ENCODE measurements at regions not wholly inside any gene's neighbourhood (a gene's known extent, or its start where the extent isn't known, plus 50 kb on each side); places are given as distances from the start of the nearest gene placed in this dataset.
A peak's percentile ranks its signal among the peaks of the same experiment; 100 is the strongest.

DNA sequence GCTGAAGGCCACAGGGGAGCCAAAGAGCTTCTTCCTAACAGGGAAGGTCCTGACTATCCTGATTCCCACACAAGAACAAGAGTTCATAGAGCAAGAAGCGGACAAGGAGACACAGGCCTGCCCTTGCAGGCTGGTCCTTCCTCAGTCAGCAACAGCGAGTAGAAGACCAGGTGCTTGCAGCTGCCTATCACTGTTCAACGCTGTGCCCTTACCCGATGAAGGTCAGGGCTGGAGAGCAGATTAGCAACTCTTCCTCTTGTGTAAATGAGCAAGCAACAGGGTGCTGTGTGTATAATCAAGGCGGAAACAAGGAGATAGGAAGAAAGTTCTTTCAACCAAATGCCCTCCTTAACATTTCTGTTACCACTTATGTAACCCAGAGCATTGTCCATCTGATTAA lies 115.3 kb upstream of the SPACA1 start:
- in situ Hi-C loops (cut with MboI; ENCODE audit: low pct_unique_long_range_greater_than_20kb in 2 of 9, low sequenced_read_pairs in 9 of 9, unreplicated experiment in 9 of 9), result loop anchor here in 1 of 9 experiments (25.0 kb wide), 1 partner anchor 930 kb away; no protein-coding TSS in a partner anchor
- no peak for ATAC-seq (replicated peaks in 6 of 8)
- no peak overlapping the region for H3K4me3 ChIP-seq
- WGBS, 10 experiments, result 33 to 100% (median 49%) methylated on average over 1 to 4 of the region's 5 CpGs; no CpG with 5 or more reads in 3 of the 10 experiments
- peaks cover 4 to 21% of the 10 kb centered on the region in 2 donors for H3K4me1 ChIP-seq (replicated peaks in 1 of 2)
- no peak overlapping the region for H3K27ac ChIP-seq

GRCh38 chr6:87929843-87930288 lies 117.8 kb upstream of the SPACA1 start:
- Histone ChIP-seq H3K27ac (peak overlapping the region in 1 of 2 donors; percentile 72), H3K4me3 (no peak overlapping the region), H3K4me1 (replicated peaks in 1 of 2) (peaks cover 4 to 27% of the 10 kb centered on the region in 2 donors)
- peak; percentile 100 for ATAC-seq (replicated peaks in 6 of 8)
- in situ Hi-C loops (cut with MboI; ENCODE audit: low pct_unique_long_range_greater_than_20kb in 2 of 9, low sequenced_read_pairs in 9 of 9, unreplicated experiment in 9 of 9), result loop anchor here in 1 of 9 experiments (25.0 kb wide), 1 partner anchor 932 kb away; no protein-coding TSS in a partner anchor
- WGBS, 10 experiments, result 0 to 40% (median 8%) methylated on average over 1 to 4 of the region's 6 CpGs; no CpG with 5 or more reads in 4 of the 10 experiments

DNA sequence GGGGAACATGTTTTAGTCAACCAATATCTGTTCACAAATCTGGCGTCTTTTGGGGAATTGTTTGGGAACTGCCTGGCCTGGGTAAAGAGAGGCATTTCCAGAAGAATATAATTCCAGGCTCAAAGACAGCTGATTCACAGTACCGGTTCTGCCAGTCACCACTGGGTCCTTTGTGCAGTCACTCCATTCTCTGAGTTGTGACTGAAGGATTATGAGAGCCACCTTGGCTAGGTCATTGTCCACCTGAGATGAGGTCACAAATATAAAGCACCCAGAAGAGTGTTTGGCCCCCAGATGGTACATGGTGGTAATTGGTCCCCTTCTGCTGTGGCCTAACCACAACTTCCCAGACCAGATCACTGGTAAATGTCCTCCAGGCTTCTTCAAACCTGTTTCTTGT lies 121.0 kb upstream of the SPACA1 start:
- 0 to 100% (median 93%) methylated on average over 1 to 2 of the region's 2 CpGs; no CpG with 5 or more reads in 3 of the 10 experiments for WGBS, 10 experiments
- peaks cover 7 to 38% of the 10 kb centered on the region in 2 donors for H3K4me1 ChIP-seq (replicated peaks in 1 of 2)
- ATAC-seq (replicated peaks in 6 of 8), result no peak
- H3K4me3 ChIP-seq, result no peak overlapping the region
- H3K27ac ChIP-seq, result no peak overlapping the region
- in situ Hi-C loops (cut with MboI; ENCODE audit: low pct_unique_long_range_greater_than_20kb in 2 of 9, low sequenced_read_pairs in 9 of 9, unreplicated experiment in 9 of 9), result loop anchor here in 1 of 9 experiments (25.0 kb wide), 1 partner anchor 936 kb away; no protein-coding TSS in a partner anchor

- peaks cover 7 to 38% of the 10 kb centered on the region in 2 donors for H3K4me1 ChIP-seq (replicated peaks in 1 of 2)
- no peak overlapping the region for H3K27ac ChIP-seq
- 45 to 100% (median 89%) methylated on average over 2 to 6 of the region's 6 CpGs; no CpG with 5 or more reads in 2 of the 10 experiments for WGBS, 10 experiments
- in situ Hi-C loops (cut with MboI; ENCODE audit: low pct_unique_long_range_greater_than_20kb in 2 of 9, low sequenced_read_pairs in 9 of 9, unreplicated experiment in 9 of 9), result loop anchor here in 1 of 9 experiments (25.0 kb wide), 1 partner anchor 936 kb away; no protein-coding TSS in a partner anchor
- no peak overlapping the region for H3K4me3 ChIP-seq
- no peak for ATAC-seq (replicated peaks in 6 of 8)
Measured at GRCh38 chr6:87926072-87926471, 121.6 kb upstream of the SPACA1 start.

DNA sequence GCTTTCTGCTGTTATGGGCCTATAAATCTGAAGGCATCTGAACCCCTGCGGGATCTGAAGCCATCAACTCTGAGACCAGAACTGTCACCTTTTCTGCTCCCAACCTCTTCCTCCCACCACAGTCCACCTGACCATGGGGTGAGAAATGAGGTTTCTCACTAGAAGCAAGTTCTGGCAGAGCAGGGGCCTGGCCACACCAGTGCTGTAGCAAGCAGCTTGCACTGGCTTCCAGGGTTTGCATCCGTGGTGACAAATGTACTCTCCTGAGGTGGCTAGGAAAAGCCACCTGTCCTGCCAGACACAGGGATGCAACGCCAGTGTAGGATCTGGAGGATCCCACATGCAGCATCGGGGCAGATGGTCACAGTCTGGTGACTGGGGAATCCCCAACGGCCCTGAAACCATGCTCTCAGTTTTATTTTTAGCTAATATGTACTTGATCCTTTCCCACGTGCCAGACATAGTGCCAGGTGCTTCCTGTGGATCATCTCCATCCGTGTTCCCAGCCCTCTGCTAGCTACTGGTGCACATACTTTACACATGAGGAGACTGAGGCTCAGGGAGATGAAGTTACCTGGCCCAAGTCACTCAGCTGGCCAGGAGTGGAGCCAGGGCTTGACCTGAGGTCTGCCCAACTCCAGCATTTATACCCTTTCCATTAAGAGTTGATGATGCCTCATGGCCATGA lies 122.1 kb upstream of the SPACA1 start:
- in situ Hi-C loops (cut with MboI; ENCODE audit: low pct_unique_long_range_greater_than_20kb in 2 of 9, low sequenced_read_pairs in 9 of 9, unreplicated experiment in 9 of 9), result loop anchor here in 1 of 9 experiments (25.0 kb wide), 1 partner anchor 937 kb away; no protein-coding TSS in a partner anchor
- no peak for ATAC-seq (replicated peaks in 6 of 8)
- WGBS, 10 experiments, result 6 to 83% (median 77%) methylated on average over 1 to 6 of the region's 7 CpGs; no CpG with 5 or more reads in 2 of the 10 experiments
- Histone ChIP-seq H3K27ac (no peak overlapping the region), H3K4me3 (no peak overlapping the region), H3K4me1 (replicated peaks in 1 of 2) (peaks cover 7 to 37% of the 10 kb centered on the region in 2 donors)

GRCh38 chr6:87923389-87924050 lies 124.1 kb upstream of the SPACA1 start:
- no peak for ATAC-seq (replicated peaks in 6 of 8)
- in situ Hi-C loops (cut with MboI; ENCODE audit: low pct_unique_long_range_greater_than_20kb in 2 of 9, low sequenced_read_pairs in 9 of 9, unreplicated experiment in 9 of 9), result no loop called here
- no peak overlapping the region for H3K4me3 ChIP-seq
- no peak overlapping the region for H3K27ac ChIP-seq
- peaks cover 3 to 25% of the 10 kb centered on the region in 2 donors for H3K4me1 ChIP-seq (replicated peaks in 1 of 2)
- WGBS, 10 experiments, result 73 to 96% (median 89%) methylated on average over 3 to 7 of the region's 7 CpGs

GRCh38 chr6:87922947-87923330 lies 124.7 kb upstream of the SPACA1 start:
- Histone ChIP-seq H3K4me1 (replicated peaks in 1 of 2) (peaks cover 3 to 29% of the 10 kb centered on the region in 2 donors), H3K27ac (no peak overlapping the region), H3K4me3 (no peak overlapping the region)
- in situ Hi-C loops (cut with MboI; ENCODE audit: low pct_unique_long_range_greater_than_20kb in 2 of 9, low sequenced_read_pairs in 9 of 9, unreplicated experiment in 9 of 9), result no loop called here
- no CpG with 5 or more reads among the region's 2 CpGs for WGBS, 10 experiments
- ATAC-seq (replicated peaks in 6 of 8), result peak in 4 of 8 experiments; percentile 23 to 53 (median 38)

- peak in 2 of 8 experiments; percentile 18 to 40 for ATAC-seq (replicated peaks in 6 of 8)
- no peak overlapping the region for H3K27ac ChIP-seq
- peaks cover 3 to 33% of the 10 kb centered on the region in 2 donors for H3K4me1 ChIP-seq (replicated peaks in 1 of 2)
- WGBS, 10 experiments, result 0 to 88% (median 65%) methylated on average over 1 to 2 of the region's 2 CpGs; no CpG with 5 or more reads in 6 of the 10 experiments
- in situ Hi-C loops (cut with MboI; ENCODE audit: low pct_unique_long_range_greater_than_20kb in 2 of 9, low sequenced_read_pairs in 9 of 9, unreplicated experiment in 9 of 9), result no loop called here
- H3K4me3 ChIP-seq, result no peak overlapping the region
Measured at GRCh38 chr6:87922196-87922946, 125.3 kb upstream of the SPACA1 start.

DNA sequence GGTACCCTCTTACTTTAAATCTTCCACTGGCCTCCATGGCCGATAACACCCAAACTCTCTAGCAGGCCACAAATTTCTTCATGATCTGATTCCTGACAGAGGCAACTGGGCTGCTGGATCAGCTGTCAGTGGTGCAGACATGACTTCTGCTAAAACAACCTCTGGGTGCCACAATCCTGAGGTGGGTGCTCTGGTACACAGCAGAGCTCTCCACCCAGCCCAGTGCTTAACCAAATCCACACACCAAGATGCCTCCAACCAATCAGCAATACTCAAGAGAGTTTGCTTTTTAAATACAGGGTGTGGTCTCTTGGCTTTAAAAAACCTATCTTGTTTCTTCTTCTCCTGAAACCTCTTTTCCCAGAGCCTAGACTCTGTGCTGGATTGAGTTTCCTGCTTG lies 126.6 kb upstream of the SPACA1 start:
- Histone ChIP-seq H3K4me1 (replicated peaks in 1 of 2) (peaks cover 3 to 38% of the 10 kb centered on the region in 2 donors), H3K27ac (no peak overlapping the region), H3K4me3 (no peak overlapping the region)
- in situ Hi-C loops (cut with MboI; ENCODE audit: low pct_unique_long_range_greater_than_20kb in 2 of 9, low sequenced_read_pairs in 9 of 9, unreplicated experiment in 9 of 9), result no loop called here
- peak in 2 of 8 experiments; percentile 29 to 33 for ATAC-seq (replicated peaks in 6 of 8)
- 80 to 100% (median 100%) methylated on average over 1 of the region's 1 CpG; no CpG with 5 or more reads in 3 of the 10 experiments for WGBS, 10 experiments

GRCh38 chr6:87920245-87920644 lies 127.4 kb upstream of the SPACA1 start:
- peaks cover 3 to 41% of the 10 kb centered on the region in 2 donors for H3K4me1 ChIP-seq (replicated peaks in 1 of 2)
- in situ Hi-C loops (cut with MboI; ENCODE audit: low pct_unique_long_range_greater_than_20kb in 2 of 9, low sequenced_read_pairs in 9 of 9, unreplicated experiment in 9 of 9), result no loop called here
- no peak overlapping the region for H3K27ac ChIP-seq
- H3K4me3 ChIP-seq, result no peak overlapping the region
- whole genome bisulfite sequencing, 10 experiments, result 43 to 100% (median 92%) methylated on average over 1 to 2 of the region's 3 CpGs; no CpG with 5 or more reads in 6 of the 10 experiments
- ATAC-seq (replicated peaks in 6 of 8), result no peak

GRCh38 chr6:87919416-87919815 lies 128.2 kb upstream of the SPACA1 start:
- H3K4me3 ChIP-seq, result no peak overlapping the region
- no peak overlapping the region for H3K27ac ChIP-seq
- no peak for ATAC-seq (replicated peaks in 6 of 8)
- in situ Hi-C loops (cut with MboI; ENCODE audit: low pct_unique_long_range_greater_than_20kb in 2 of 9, low sequenced_read_pairs in 9 of 9, unreplicated experiment in 9 of 9), result no loop called here
- 17 to 100% (median 100%) methylated on average over 1 of the region's 1 CpG; no CpG with 5 or more reads in 4 of the 10 experiments for WGBS, 10 experiments
- peaks cover 8 to 41% of the 10 kb centered on the region in 2 donors for H3K4me1 ChIP-seq (replicated peaks in 1 of 2)

GRCh38 chr6:87919001-87919400 lies 128.6 kb upstream of the SPACA1 start:
- no peak for ATAC-seq (replicated peaks in 6 of 8)
- Histone ChIP-seq H3K27ac (no peak overlapping the region), H3K4me3 (no peak overlapping the region), H3K4me1 (replicated peaks in 1 of 2) (peaks cover 11 to 44% of the 10 kb centered on the region in 2 donors)
- WGBS, 10 experiments, result 0 to 89% (median 58%) methylated on average over 1 of the region's 1 CpG; no CpG with 5 or more reads in 2 of the 10 experiments
- in situ Hi-C loops (cut with MboI; ENCODE audit: low pct_unique_long_range_greater_than_20kb in 2 of 9, low sequenced_read_pairs in 9 of 9, unreplicated experiment in 9 of 9), result no loop called here
